GM12874 (cell line): ENCODE measurements at regions not wholly inside any gene's neighbourhood (a gene's known extent, or its start where the extent isn't known, plus 50 kb on each side); places are given as distances from the start of the nearest gene placed in this dataset.

Experiments used
- TF ChIP-seq, protein P1 (sequence below): IDR thresholded peaks from 2 replicates; pipeline ENCODE4 v1.5.1; 2011; ENCODE audit warnings: low read depth, mild to moderate bottlenecking, control low read depth, low read length, moderate library complexity; ENCODE audit not compliant: insufficient read depth

DNA sequence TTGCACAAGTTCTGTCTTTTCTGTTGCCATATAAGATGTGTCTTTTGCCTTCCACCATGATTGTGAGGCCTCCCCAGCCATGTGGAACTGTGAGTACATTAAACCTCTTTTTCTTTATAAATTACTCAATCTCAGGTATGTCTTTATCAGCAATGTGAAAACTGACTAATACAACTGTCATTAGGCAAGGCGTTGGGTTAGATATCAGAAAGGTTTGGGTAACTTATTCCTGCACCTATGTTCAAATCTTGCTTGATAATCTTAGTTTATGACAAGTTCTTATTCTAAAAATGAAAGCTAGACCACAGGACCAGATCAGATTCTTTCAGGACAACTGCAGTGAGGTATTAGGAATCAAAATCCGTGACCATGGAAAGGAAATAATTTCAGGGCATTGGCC lies 160.6 kb upstream of the BDNF start:
- TF ChIP-seq, protein P1, sequence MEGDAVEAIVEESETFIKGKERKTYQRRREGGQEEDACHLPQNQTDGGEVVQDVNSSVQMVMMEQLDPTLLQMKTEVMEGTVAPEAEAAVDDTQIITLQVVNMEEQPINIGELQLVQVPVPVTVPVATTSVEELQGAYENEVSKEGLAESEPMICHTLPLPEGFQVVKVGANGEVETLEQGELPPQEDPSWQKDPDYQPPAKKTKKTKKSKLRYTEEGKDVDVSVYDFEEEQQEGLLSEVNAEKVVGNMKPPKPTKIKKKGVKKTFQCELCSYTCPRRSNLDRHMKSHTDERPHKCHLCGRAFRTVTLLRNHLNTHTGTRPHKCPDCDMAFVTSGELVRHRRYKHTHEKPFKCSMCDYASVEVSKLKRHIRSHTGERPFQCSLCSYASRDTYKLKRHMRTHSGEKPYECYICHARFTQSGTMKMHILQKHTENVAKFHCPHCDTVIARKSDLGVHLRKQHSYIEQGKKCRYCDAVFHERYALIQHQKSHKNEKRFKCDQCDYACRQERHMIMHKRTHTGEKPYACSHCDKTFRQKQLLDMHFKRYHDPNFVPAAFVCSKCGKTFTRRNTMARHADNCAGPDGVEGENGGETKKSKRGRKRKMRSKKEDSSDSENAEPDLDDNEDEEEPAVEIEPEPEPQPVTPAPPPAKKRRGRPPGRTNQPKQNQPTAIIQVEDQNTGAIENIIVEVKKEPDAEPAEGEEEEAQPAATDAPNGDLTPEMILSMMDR, result no peak

DNA sequence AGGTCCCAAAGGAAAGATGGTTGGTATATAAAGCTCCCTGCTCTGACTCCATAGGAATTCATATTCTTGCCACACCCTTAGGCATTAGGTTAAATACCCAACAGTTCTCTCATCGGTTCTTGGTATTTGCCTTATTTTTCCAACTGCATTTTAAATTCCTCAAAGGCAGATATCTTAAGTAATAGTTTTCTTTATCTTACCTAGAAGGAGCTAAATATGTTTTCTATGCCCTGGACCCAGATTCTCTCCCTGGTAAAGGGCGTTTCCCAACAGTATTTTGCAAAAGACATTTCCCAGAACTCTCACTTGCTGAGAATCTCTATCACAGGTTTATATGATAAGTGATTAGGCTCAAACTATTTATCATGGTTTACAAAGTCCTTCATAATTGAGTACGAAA lies 158.6 kb upstream of the BDNF start:
- TF ChIP-seq, protein P1, result no peak

DNA sequence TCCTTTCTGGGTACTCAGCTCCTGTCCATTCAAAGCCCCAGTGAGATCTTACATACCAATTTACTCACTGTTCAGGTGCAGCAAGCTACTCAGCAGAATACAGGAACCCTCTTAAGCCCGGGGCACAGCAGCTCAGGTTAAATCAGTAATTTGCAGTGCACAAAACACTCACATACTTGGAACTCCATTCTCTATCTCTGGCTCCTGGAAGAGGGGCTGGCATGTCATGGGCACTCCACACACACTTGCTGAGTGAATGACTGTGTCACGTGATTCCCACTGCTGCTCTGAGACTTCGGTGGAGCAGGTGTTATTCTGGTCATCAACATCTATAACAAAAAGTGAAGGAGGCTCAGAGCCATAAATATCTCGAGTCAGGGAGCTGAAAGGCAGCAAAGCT lies 157.3 kb upstream of the BDNF start:
- TF ChIP-seq, protein P1, result no peak

DNA sequence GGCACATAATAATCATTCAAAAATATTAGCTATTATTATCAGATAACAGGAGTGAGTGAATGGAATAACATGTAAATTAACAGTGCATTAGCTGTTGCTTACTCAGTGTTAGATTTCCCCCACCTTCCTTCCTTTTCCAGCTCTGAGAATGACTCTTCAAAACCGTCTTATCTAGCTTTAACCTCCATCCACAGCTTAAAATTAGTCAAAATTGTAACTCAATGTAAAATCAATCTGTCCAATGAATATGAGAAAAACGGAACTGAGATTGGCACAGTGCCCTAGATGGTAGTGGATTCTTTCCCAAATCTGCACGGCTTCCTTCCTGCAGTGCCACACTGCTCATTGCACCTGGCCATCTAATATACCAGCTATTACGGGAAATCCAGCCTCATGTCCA lies 156.8 kb upstream of the BDNF start:
- TF ChIP-seq, protein P1, result no peak

DNA sequence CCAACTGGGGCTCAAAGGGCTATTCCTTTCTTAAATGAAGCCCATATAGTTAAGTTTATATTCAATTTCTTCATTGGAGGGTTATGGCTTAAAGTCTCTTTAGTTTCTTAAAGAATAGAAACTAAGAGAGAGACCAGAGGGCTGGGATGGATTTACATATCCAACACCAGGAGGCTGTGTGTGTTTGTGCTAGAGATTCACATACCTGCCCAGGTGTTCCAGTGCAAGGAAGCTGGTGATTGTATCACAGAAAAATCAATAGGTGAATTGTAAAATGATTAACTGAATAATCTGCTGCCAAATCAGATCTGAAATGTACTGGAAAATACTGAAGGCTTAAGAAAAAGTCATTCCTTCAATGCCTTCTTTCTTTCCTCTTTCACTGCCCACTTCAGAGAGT lies 148.2 kb upstream of the BDNF start:
- TF ChIP-seq, protein P1, result no peak

DNA sequence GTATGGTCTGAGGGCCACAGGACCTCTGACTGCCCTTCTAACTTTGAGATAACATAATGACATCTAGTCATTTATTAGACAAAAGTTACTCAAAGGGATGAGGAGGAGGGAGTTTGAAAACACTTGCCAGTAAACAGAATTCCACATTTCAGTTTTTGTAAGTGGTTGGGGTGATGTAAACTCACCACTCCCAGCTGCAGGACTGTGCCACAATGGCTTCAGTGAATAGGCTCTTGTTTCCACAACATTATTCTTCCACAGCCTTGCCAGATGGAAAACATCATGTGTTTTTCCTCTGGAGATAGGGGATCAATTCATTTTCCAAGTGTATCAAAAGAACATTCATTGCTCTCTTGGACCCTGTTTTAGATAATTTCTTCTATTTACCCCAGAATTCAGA lies 147.2 kb upstream of the BDNF start:
- TF ChIP-seq, protein P1, result no peak

DNA sequence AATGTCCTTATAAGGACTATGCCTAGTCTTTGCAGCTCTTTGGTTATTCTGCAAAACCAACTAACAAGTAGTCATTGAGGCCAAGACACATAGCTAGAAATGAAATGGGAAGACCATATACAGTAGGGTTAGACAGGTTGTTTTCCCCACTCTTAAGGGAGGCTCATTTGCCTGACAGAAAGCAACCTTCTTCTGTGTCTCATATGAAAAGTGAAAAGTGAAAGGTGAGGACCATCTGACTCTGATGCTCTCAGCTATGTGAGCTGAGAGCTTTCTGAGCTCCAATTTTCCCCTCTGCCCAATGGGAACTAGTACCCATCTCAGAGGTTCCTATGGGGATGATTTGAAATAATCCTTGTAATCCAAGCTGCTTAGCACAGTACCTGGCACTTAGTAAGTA lies 142.0 kb upstream of the BDNF start:
- TF ChIP-seq, protein P1, result no peak

DNA sequence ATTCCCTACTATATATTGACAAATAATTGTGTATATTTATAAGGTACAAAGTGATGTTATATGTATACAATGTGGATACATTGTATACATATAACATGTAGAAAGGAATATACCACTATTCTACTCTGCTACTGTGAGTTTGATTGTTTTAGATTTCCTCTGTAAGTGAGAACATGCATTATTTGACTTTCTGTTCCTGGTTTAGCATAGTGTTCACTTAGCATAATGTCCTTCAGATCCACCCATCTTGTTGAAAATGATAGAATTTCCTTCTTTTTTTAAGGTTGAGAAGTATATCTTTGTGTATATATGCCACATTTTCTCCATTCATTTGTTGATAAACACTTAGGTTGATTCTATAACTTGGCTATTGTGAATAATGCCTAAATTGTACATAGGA lies 140.8 kb upstream of the BDNF start:
- TF ChIP-seq, protein P1, result no peak
